MM.1S (cell line): ENCODE measurements at regions not wholly inside any gene's neighbourhood (a gene's known extent, or its start where the extent isn't known, plus 50 kb on each side); places are given as distances from the start of the nearest gene placed in this dataset.
A peak's percentile ranks its signal among the peaks of the same experiment; 100 is the strongest.

Source experiments
- DNase-seq: peaks from one replicate; pipeline ENCODE4 v3.0.0-alpha.2; 2015
- H2AFZ ChIP-seq: fragments of 300-600 bp; sonication (generic); 2 replicates; pipeline ENCODE4 v1.6.0; 2016; ENCODE audit warnings: antibody characterized with exemption, low read length
- H3F3A ChIP-seq: fragments of 300-600 bp; sonication (generic); 2 replicates; pipeline ENCODE4 v1.6.1; 2016; ENCODE audit warnings: mild to moderate bottlenecking, antibody characterized with exemption, low read length, moderate library complexity, mixed read lengths; ENCODE audit not compliant: insufficient read depth
- H3K27ac ChIP-seq: fragments of 300-600 bp; sonication (generic); 2 replicates; pipeline ENCODE4 v1.5.1; 2016; ENCODE audit warnings: mild to moderate bottlenecking, low read length
- H3K27me3 ChIP-seq: fragments of 300-600 bp; sonication (generic); replicated peaks from 2 replicates; pipeline ENCODE4 v1.6.0; 2016; ENCODE audit warnings: low read length; ENCODE audit not compliant: insufficient read depth
- H3K36me3 ChIP-seq: fragments of 300-600 bp; sonication (generic); replicated peaks from 2 replicates; pipeline ENCODE4 v1.6.1; 2016; ENCODE audit warnings: mild to moderate bottlenecking, low read length, mixed read lengths; ENCODE audit not compliant: insufficient read depth
- H3K4me1 ChIP-seq: fragments of 300-600 bp; sonication (generic); 2 replicates; pipeline ENCODE4 v1.6.1; 2016; ENCODE audit warnings: low read length, mixed read lengths
- H3K4me2 ChIP-seq: fragments of 300-600 bp; sonication (generic); 2 replicates; pipeline ENCODE4 v1.6.0; 2016; ENCODE audit warnings: low read depth, low read length
- H3K4me3 ChIP-seq: fragments of 300-600 bp; sonication (generic); 2 replicates; pipeline ENCODE4 v1.5.1; 2016; ENCODE audit warnings: low read length, mixed read lengths
- H3K79me2 ChIP-seq: fragments of 300-600 bp; sonication (generic); 2 replicates; pipeline ENCODE4 v1.6.1; 2016; ENCODE audit warnings: mixed run types, low read length, mixed read lengths
- H3K9ac ChIP-seq: fragments of 300-600 bp; sonication (generic); 2 replicates; pipeline ENCODE4 v1.6.1; 2016; ENCODE audit warnings: low read length, mixed read lengths
- H3K9me2 ChIP-seq: fragments of 300-600 bp; sonication (generic); replicated peaks from 2 replicates; pipeline ENCODE4 v1.6.1; 2016; ENCODE audit warnings: mild to moderate bottlenecking, low read length, mixed read lengths; ENCODE audit not compliant: insufficient read depth
- H3K9me3 ChIP-seq: fragments of 300-600 bp; sonication (generic); replicated peaks from 2 replicates; pipeline ENCODE4 v1.6.1; 2016; ENCODE audit warnings: mild to moderate bottlenecking, low read length, mixed read lengths; ENCODE audit not compliant: insufficient read depth
- H4K20me1 ChIP-seq: fragments of 300-600 bp; sonication (generic); 2 replicates; pipeline ENCODE4 v1.6.1; 2016; ENCODE audit warnings: mild to moderate bottlenecking, low read length, moderate library complexity, mixed read lengths; ENCODE audit not compliant: insufficient read depth
- EZH2 ChIP-seq: fragments of 300-600 bp; sonication (generic); optimal IDR thresholded peaks from 2 replicates; pipeline ENCODE3; 2017; ENCODE audit warnings: low read depth, mild to moderate bottlenecking, antibody characterized with exemption, low read length, mixed read lengths
- EZH2phosphoT487 ChIP-seq: fragments of 300-600 bp; sonication (generic); IDR thresholded peaks from 2 replicates; pipeline ENCODE4 v1.6.1; 2018; ENCODE audit warnings: antibody characterized with exemption, low read length
- TF ChIP-seq, protein P1 (sequence below): fragments of 300-600 bp; sonication (generic); IDR thresholded peaks from 2 replicates; pipeline ENCODE4 v1.5.1; 2016; ENCODE audit warnings: antibody characterized with exemption, low read length, mixed read lengths

GRCh38 chrX:146181858-146182257 lies 364.2 kb downstream of the SLITRK2 start:
- H3F3A ChIP-seq = peaks cover 3% of the 10 kb centered on the region; the same call in 1 of the 2 replicates
- no peak for DNase-seq
- TF ChIP-seq EZH2phosphoT487 = no peak
- TF ChIP-seq, protein P1, sequence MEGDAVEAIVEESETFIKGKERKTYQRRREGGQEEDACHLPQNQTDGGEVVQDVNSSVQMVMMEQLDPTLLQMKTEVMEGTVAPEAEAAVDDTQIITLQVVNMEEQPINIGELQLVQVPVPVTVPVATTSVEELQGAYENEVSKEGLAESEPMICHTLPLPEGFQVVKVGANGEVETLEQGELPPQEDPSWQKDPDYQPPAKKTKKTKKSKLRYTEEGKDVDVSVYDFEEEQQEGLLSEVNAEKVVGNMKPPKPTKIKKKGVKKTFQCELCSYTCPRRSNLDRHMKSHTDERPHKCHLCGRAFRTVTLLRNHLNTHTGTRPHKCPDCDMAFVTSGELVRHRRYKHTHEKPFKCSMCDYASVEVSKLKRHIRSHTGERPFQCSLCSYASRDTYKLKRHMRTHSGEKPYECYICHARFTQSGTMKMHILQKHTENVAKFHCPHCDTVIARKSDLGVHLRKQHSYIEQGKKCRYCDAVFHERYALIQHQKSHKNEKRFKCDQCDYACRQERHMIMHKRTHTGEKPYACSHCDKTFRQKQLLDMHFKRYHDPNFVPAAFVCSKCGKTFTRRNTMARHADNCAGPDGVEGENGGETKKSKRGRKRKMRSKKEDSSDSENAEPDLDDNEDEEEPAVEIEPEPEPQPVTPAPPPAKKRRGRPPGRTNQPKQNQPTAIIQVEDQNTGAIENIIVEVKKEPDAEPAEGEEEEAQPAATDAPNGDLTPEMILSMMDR = no peak
- TF ChIP-seq EZH2 = no peak
- no peak overlapping the region for H3K4me3 ChIP-seq
- H3K4me2 ChIP-seq = no peak overlapping the region
- no peaks in the 10 kb centered on the region for H3K36me3 ChIP-seq
- H3K4me1 ChIP-seq = no peaks in the 10 kb centered on the region
- 0 out of 2 replicates have a peak overlapping the region, but pooled peaks have one; percentile 61 for H2AFZ ChIP-seq
- H3K9me3 ChIP-seq = no peaks in the 10 kb centered on the region
- no peak overlapping the region for H3K9ac ChIP-seq
- no peaks in the 10 kb centered on the region for H4K20me1 ChIP-seq
- H3K27ac ChIP-seq = no peak overlapping the region
- H3K27me3 ChIP-seq = no peaks in the 10 kb centered on the region
- no peaks in the 10 kb centered on the region for H3K79me2 ChIP-seq
- H3K9me2 ChIP-seq = no peaks in the 10 kb centered on the region

DNA sequence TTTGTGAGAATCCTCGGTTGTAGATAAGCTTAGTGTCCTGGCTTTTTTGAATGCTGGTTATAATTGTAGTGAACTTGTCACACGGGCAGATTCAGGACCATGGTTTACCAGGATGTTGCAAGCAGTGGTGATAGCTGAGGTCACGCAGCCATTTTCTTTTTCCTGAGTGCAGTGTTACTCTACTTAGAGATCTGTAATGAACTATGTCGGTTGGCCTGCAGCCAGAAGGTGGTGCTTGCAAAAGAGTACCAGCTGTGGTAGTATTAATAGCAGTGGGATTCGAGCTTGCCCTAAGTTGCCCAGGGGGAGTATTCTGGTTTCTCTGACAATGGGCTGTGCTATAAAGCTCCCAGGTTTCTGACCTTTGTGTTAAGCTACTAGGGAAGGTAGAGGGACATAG lies 368.9 kb downstream of the SLITRK2 start:
- no peaks in the 10 kb centered on the region for H3K27me3 ChIP-seq
- no peaks in the 10 kb centered on the region for H3F3A ChIP-seq
- H3K4me3 ChIP-seq = no peak overlapping the region
- TF ChIP-seq, protein P1 = no peak
- no peak for TF ChIP-seq EZH2phosphoT487
- no peak for TF ChIP-seq EZH2
- no peaks in the 10 kb centered on the region for H3K9me3 ChIP-seq
- no peak overlapping the region for H3K9ac ChIP-seq
- H3K36me3 ChIP-seq = no peaks in the 10 kb centered on the region
- H3K4me1 ChIP-seq = no peaks in the 10 kb centered on the region
- H3K9me2 ChIP-seq = no peaks in the 10 kb centered on the region
- no peak overlapping the region for H3K27ac ChIP-seq
- no peaks in the 10 kb centered on the region for H3K79me2 ChIP-seq
- H3K4me2 ChIP-seq = no peak overlapping the region
- no peak overlapping the region for H2AFZ ChIP-seq
- no peaks in the 10 kb centered on the region for H4K20me1 ChIP-seq
- no peak for DNase-seq

GRCh38 chrX:146189371-146189770 lies 371.7 kb downstream of the SLITRK2 start:
- TF ChIP-seq, protein P1 = no peak
- TF ChIP-seq EZH2phosphoT487 (no peak), EZH2 (no peak)
- H3K9me3 ChIP-seq = no peaks in the 10 kb centered on the region
- DNase-seq = no peak

More at GRCh38 chrX:146189371-146189770, 371.7 kb downstream of the SLITRK2 start:
- no peak overlapping the region for H3K4me3 ChIP-seq
- no peaks in the 10 kb centered on the region for H3K79me2 ChIP-seq
- no peaks in the 10 kb centered on the region for H3K9me2 ChIP-seq
- no peaks in the 10 kb centered on the region for H3K36me3 ChIP-seq
- no peaks in the 10 kb centered on the region for H3K27me3 ChIP-seq
- H4K20me1 ChIP-seq = no peaks in the 10 kb centered on the region
- no peak overlapping the region for H3K4me2 ChIP-seq
- H2AFZ ChIP-seq = no peak overlapping the region
- no peak overlapping the region for H3K9ac ChIP-seq
- H3K4me1 ChIP-seq = no peaks in the 10 kb centered on the region
- no peaks in the 10 kb centered on the region for H3F3A ChIP-seq
- H3K27ac ChIP-seq = no peak overlapping the region
